Small intestine (tissue), 7 donors: ENCODE measurements at regions not wholly inside any gene's neighbourhood (a gene's known extent, or its start where the extent isn't known, plus 50 kb on each side); places are given as distances from the start of the nearest gene placed in this dataset.

Source experiments
- DNase-seq, 2 donors: peaks; one replicate each; pipeline versions ENCODE4 v3.0.0 to v3.0.0-alpha.2; 2013
- FAIRE-seq: peaks from 2 replicates; lab custom pipeline; 2012; peaks lifted over from hg19 to GRCh38; lab: Jason Lieb, UNC
- H3K27ac ChIP-seq, 3 donors: one replicate each; pipeline ENCODE4 v1.5.1; 2013; ENCODE audit warnings: low read length in 2 of 3, mild to moderate bottlenecking in 2 of 3, control low read depth in 1 of 3, inconsistent platforms in 1 of 3, low read depth in 1 of 3, moderate library complexity in 1 of 3
- H3K27me3 ChIP-seq, 3 donors: one replicate each; pipeline ENCODE4 v1.6.1; 2013; ENCODE audit warnings: low read length in 3 of 3, inconsistent platforms in 1 of 3; ENCODE audit not compliant: control insufficient read depth in 3 of 3, insufficient read depth in 3 of 3
- H3K36me3 ChIP-seq, 3 donors: one replicate each; pipeline ENCODE4 v1.6.1; 2013; ENCODE audit warnings: low read length in 3 of 3, inconsistent platforms in 1 of 3, low read depth in 1 of 3, mild to moderate bottlenecking in 1 of 3, moderate library complexity in 1 of 3; ENCODE audit not compliant: control insufficient read depth in 3 of 3, insufficient read depth in 2 of 3
- H3K4me1 ChIP-seq, 3 donors: one replicate each; pipeline ENCODE4 v1.6.1; 2013; ENCODE audit warnings: low read length in 2 of 3, inconsistent platforms in 1 of 3, low read depth in 1 of 3, mild to moderate bottlenecking in 1 of 3, moderate library complexity in 1 of 3; ENCODE audit not compliant: control insufficient read depth in 3 of 3, insufficient read depth in 2 of 3
- H3K4me3 ChIP-seq, 3 donors: one replicate each; pipeline ENCODE4 v1.5.1; 2013; ENCODE audit warnings: low read length in 3 of 3, control low read depth in 1 of 3, inconsistent platforms in 1 of 3, low read depth in 1 of 3, mild to moderate bottlenecking in 1 of 3, moderate library complexity in 1 of 3
- H3K9me3 ChIP-seq, 2 donors: one replicate each; pipeline ENCODE4 v1.6.1; 2013; ENCODE audit warnings: low read depth in 1 of 2, low read length in 1 of 2; ENCODE audit not compliant: control insufficient read depth in 2 of 2, insufficient read depth in 1 of 2
- WGBS, 3 donors: extraction: QIAGEN DNeasy Blood & Tissue Kit; methylation state at CpG; one replicate each; pipeline ENCODE4 v1.1.7; 2013; 5-methylcytosine and 5-hydroxymethylcytosine counted together
- donor health status: healthy with polysubstance abuse.
- donor health status: control.
- donor health status: control.
- donor health status: Bipolar disorder and iron deficiency.
- donor health status: healthy.

- H3K27me3 ChIP-seq: no peaks in the 10 kb centered on the region
- no peak overlapping the region for H3K27ac ChIP-seq
- H3K9me3 ChIP-seq: no peaks in the 10 kb centered on the region
- peaks cover 0 to 15% (median 0%) of the 10 kb centered on the region in 3 donors for H3K4me1 ChIP-seq
- no peaks in the 10 kb centered on the region for H3K36me3 ChIP-seq
- no peak overlapping the region for H3K4me3 ChIP-seq
- DNase-seq (no peak), FAIRE-seq (no peak)
- 76 to 92% (median 89%) methylated on average over 9 of the region's 9 CpGs for WGBS, 3 donors
These were observed 106.8 kb upstream of the ARMC2 start for GRCh38 chr6:108741331-108741989.

GRCh38 chr6:108742041-108742440 is 106.2 kb upstream of the ARMC2 start:
- 36 to 57% (median 48%) methylated on average over 2 of the region's 2 CpGs for WGBS, 3 donors

GRCh38 chr6:108744244-108744972 is 103.8 kb upstream of the ARMC2 start:
- no peak for FAIRE-seq
- H3K4me1 ChIP-seq: peaks cover 0 to 29% (median 4%) of the 10 kb centered on the region in 3 donors
- no peaks in the 10 kb centered on the region for H3K27me3 ChIP-seq
- WGBS, 3 donors: 72 to 83% (median 82%) methylated on average over 8 of the region's 8 CpGs
- DNase-seq: no peak
- no peaks in the 10 kb centered on the region for H3K36me3 ChIP-seq
- H3K4me3 ChIP-seq: no peak overlapping the region
- no peak overlapping the region for H3K27ac ChIP-seq
- no peaks in the 10 kb centered on the region for H3K9me3 ChIP-seq

More at GRCh38 chr6:108742041-108742440, 106.2 kb upstream of the ARMC2 start:
- peaks cover 0 to 21% (median 0%) of the 10 kb centered on the region in 3 donors for H3K4me1 ChIP-seq
- no peak overlapping the region for H3K27ac ChIP-seq
- no peak overlapping the region for H3K4me3 ChIP-seq
- peak in 1 of 2 donors; percentile 36 for DNase-seq
- no peaks in the 10 kb centered on the region for H3K36me3 ChIP-seq
- FAIRE-seq: no peak
- no peaks in the 10 kb centered on the region for H3K9me3 ChIP-seq
- no peaks in the 10 kb centered on the region for H3K27me3 ChIP-seq

GRCh38 chr6:108744996-108745395 is 103.2 kb upstream of the ARMC2 start:
- DNase-seq: no peak
- Histone ChIP-seq H3K4me1 (peaks cover 0 to 29% (median 4%) of the 10 kb centered on the region in 3 donors), H3K9me3 (no peaks in the 10 kb centered on the region), H3K27me3 (no peaks in the 10 kb centered on the region), H3K36me3 (no peaks in the 10 kb centered on the region), H3K27ac (no peak overlapping the region), H3K4me3 (no peak overlapping the region)
- 84 to 95% (median 90%) methylated on average over 5 of the region's 5 CpGs for WGBS, 3 donors
- FAIRE-seq: no peak

GRCh38 chr6:108745664-108746336 is 102.4 kb upstream of the ARMC2 start:
- FAIRE-seq: no peak
- 87 to 92% (median 90%) methylated on average over 2 of the region's 2 CpGs for WGBS, 3 donors
- H3K9me3 ChIP-seq: no peaks in the 10 kb centered on the region

GRCh38 chr6:108746366-108746765 is 101.9 kb upstream of the ARMC2 start:
- Histone ChIP-seq H3K27ac (peak overlapping the region; percentile 16 to 74 (median 47)), H3K4me3 (no peak overlapping the region), H3K36me3 (no peaks in the 10 kb centered on the region), H3K27me3 (no peaks in the 10 kb centered on the region), H3K9me3 (no peaks in the 10 kb centered on the region), H3K4me1 (peaks cover 0 to 29% (median 4%) of the 10 kb centered on the region in 3 donors)
- WGBS, 3 donors: 60 to 89% (median 69%) methylated on average over 5 of the region's 5 CpGs
- DNase-seq (peak in 1 of 2 donors; percentile 75), FAIRE-seq (no peak)

More at GRCh38 chr6:108745664-108746336, 102.4 kb upstream of the ARMC2 start:
- H3K27ac ChIP-seq: peak overlapping the region in 1 of 3 donors; percentile 74
- no peaks in the 10 kb centered on the region for H3K27me3 ChIP-seq
- peaks cover 0 to 29% (median 4%) of the 10 kb centered on the region in 3 donors for H3K4me1 ChIP-seq
- DNase-seq: no peak
- H3K4me3 ChIP-seq: no peak overlapping the region
- no peaks in the 10 kb centered on the region for H3K36me3 ChIP-seq

- Histone ChIP-seq H3K4me1 (peaks cover 0 to 29% (median 4%) of the 10 kb centered on the region in 3 donors), H3K4me3 (no peak overlapping the region), H3K27me3 (no peaks in the 10 kb centered on the region), H3K9me3 (no peaks in the 10 kb centered on the region), H3K36me3 (no peaks in the 10 kb centered on the region), H3K27ac (peak overlapping the region; percentile 16 to 74 (median 47))
- 71 to 87% (median 83%) methylated on average over 9 of the region's 9 CpGs for WGBS, 3 donors
- peak in 1 of 2 donors; percentile 58 for DNase-seq
- FAIRE-seq: no peak
These were observed 101.2 kb upstream of the ARMC2 start for GRCh38 chr6:108746836-108747575.

GRCh38 chr6:108748055-108748454 is 100.2 kb upstream of the ARMC2 start:
- no peak overlapping the region for H3K27ac ChIP-seq
- DNase-seq (peak in 1 of 2 donors; percentile 53), FAIRE-seq (no peak)
- H3K36me3 ChIP-seq: no peaks in the 10 kb centered on the region
- H3K4me1 ChIP-seq: peaks cover 0 to 33% (median 4%) of the 10 kb centered on the region in 3 donors
- H3K27me3 ChIP-seq: no peaks in the 10 kb centered on the region
- WGBS, 3 donors: 14 to 84% (median 56%) methylated on average over 1 of the region's 1 CpG
- no peaks in the 10 kb centered on the region for H3K9me3 ChIP-seq
- no peak overlapping the region for H3K4me3 ChIP-seq
